H54 (cell line): ENCODE measurements at regions not wholly inside any gene's neighbourhood (a gene's known extent, or its start where the extent isn't known, plus 50 kb on each side); places are given as distances from the start of the nearest gene placed in this dataset.

Experiments used
- DNase-seq: peaks from one replicate; pipeline ENCODE4 v3.0.0; 2011; ENCODE audit warnings: low spot score, mixed read lengths; ENCODE audit not compliant: insufficient read length
- FAIRE-seq: peaks from 3 replicates; lab custom pipeline; 2011; peaks lifted over from hg19 to GRCh38; lab: Jason Lieb, UNC
- POLR2A ChIP-seq: IDR thresholded peaks from 2 replicates; pipeline ENCODE4 v1.6.1; 2011; ENCODE audit warnings: low read depth, mild to moderate bottlenecking, low read length

DNA sequence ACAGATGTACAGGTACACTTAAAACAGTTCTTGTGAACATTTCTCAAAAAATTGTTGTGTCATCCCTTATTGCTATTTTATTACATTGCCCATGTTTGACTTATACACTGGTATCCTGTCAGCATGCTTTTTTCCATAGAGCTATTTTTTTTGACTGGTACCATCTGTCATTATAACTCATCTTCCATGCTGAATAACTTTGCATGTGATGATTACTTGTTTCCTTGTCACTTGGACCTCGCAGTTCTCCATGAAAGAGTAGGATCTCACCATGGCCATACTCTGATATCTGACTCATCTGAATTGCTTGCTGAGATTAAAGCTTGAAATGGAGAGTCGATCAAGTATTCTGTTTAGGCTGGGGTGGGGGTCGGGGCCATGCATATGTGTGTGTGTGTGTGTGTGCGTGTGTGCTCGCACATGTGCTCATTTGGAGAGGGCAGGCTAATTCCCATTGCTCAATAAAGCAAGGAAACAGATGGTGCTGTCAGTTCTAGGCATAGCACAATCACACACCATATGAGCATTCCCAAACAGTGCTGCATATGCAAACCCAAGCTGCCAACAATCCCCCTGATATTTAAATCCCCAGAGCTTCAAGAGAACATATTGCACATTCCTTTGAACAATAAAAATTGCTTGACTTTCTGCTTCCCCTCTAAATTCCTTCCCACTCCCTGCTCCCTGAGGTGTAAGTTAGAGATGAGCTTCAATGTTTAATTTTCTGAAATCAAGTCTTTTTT, 62.9 kb downstream of the NHLRC3 start:
- DNase-seq, result no peak
- FAIRE-seq, result no peak
- no peak for TF ChIP-seq POLR2A

DNA sequence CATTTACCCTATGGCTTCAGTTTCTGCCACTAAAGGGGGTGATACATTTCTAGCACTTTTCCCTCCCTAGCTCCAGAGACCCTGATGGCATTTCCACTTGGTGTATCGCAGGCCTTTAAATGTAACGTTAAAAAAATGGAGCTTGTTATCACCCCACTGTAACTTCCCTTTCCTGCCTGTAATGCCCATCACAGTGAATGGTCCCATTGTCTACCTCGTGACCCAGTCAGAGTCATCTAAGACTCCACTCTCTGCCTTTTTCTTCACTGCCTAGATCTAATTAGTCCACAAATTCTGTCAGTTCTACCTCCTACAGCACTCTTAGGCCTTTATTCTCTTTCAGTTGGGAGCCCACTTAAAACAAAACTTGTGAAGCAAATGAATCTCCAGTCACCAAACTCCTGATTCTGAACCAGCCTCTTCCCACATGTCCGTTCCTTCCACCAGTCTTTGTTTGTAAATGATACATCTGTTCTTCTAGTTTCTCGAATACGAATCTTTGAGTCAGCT, 64.8 kb downstream of the NHLRC3 start:
- FAIRE-seq, result no peak
- no peak for TF ChIP-seq POLR2A

GRCh38 chr13:39105110-39105509, 66.9 kb downstream of the NHLRC3 start:
- DNase-seq, result no peak
- no peak for TF ChIP-seq POLR2A
- no peak for FAIRE-seq

More for the DNA sequence above, 64.8 kb downstream of the NHLRC3 start:
- DNase-seq, result no peak

GRCh38 chr13:39106216-39107005, 68.2 kb downstream of the NHLRC3 start:
- no peak for DNase-seq
- no peak for FAIRE-seq
- no peak for TF ChIP-seq POLR2A

- TF ChIP-seq POLR2A, result no peak
- FAIRE-seq, result no peak
- DNase-seq, result no peak
Observed at GRCh38 chr13:39107561-39107960, 69.3 kb downstream of the NHLRC3 start.

- FAIRE-seq (no peak), DNase-seq (no peak)
- TF ChIP-seq POLR2A, result no peak
Observed at GRCh38 chr13:39108783-39109182, 70.5 kb downstream of the NHLRC3 start.

DNA sequence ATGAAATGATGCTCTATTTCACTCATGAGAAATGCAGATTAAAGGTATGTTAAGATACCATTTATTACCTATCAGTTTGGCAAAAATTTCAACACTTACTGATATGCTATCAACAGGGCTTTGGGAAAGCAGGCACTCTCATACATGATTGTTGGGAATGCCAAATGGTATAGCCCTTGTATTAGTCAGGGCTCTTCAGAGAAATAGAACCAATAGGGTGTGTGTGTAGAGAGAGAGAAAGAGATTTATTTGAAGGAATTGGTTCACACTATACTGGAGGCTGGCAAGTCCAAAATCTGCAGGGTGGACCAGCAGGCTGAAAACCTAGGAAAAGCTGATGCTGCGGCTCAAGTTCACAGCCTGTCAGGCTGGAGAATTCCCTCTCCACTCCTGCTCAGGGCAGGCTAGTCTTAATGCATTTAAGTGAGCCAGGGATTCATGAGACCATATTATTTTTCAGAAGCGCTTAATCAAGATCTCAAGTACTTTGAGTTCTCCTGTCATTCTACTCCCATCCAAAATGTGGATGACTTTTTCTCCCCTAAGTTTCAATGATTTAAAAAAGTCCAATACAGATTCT, 72.4 kb downstream of the NHLRC3 start:
- FAIRE-seq (no peak), DNase-seq (no peak)
- TF ChIP-seq POLR2A, result no peak

DNA sequence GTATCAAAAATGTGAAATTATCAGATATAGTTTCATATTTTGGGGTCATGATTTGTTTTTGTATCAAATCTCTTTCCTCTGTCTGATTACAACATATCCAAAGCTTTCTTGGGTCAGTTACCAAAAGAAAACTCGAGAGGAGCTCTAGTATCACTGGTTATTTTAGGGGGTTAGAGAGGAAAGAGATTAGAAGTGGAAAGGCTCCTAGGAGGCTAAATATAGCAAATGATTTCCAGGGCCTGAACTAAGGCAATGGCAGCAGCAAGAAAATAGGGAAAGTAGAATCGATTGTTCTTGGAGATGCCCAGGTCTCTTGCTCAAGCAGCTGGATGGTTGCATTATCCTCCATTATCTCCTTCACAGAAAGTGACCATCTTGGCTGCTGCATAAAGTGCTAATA, 72.9 kb downstream of the NHLRC3 start:
- FAIRE-seq, result no peak

GRCh38 chr13:39119422-39119821, 81.2 kb downstream of the NHLRC3 start:
- no peak for TF ChIP-seq POLR2A
- no peak for DNase-seq
- no peak for FAIRE-seq

More for the DNA sequence above, 72.9 kb downstream of the NHLRC3 start:
- TF ChIP-seq POLR2A, result no peak
- DNase-seq, result no peak

- FAIRE-seq (no peak), DNase-seq (no peak)
- TF ChIP-seq POLR2A, result no peak
Observed at GRCh38 chr13:39123578-39123977, 85.3 kb downstream of the NHLRC3 start.

DNA sequence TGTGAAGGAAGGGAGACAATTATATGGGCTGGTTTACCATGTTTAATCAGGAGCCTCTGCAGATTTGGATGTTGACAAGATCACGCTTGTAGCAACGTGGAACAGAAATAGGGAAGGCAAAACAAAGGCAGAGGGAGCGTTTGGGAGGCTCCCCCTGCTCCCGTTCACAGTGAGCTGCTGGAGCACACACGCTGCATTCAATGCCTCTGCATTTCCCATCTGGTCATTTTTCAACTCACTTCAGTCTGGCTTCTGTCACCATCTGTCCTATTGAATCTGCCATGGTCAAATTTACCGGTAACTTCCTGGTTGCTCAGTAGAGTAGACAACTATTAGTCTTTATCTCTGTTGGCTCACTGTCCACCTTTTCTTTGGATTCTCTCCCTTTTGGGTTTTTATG, 91.0 kb downstream of the NHLRC3 start:
- FAIRE-seq, result no peak

DNA sequence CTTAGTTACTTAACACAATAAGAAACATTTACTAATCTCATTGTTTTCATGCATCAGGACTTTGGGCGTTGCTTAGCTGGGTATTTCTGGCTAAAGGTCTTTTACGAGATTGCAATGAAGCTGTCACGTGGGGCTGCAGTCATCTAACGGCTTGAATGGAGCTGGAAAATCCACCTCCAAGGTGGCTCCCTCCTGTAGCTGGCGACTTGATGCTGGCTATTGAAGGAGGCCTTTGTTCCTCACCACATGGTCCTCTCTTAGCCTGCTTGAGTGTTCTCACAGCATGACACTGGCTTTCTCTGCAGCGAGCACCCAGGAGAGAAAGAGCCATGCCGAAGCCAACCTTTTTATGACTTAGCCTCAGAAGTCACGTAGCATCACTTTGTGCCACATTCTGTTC, 92.0 kb downstream of the NHLRC3 start:
- FAIRE-seq (no peak), DNase-seq (no peak)
- no peak for TF ChIP-seq POLR2A

More for the DNA sequence above, 91.0 kb downstream of the NHLRC3 start:
- no peak for DNase-seq
- no peak for TF ChIP-seq POLR2A

DNA sequence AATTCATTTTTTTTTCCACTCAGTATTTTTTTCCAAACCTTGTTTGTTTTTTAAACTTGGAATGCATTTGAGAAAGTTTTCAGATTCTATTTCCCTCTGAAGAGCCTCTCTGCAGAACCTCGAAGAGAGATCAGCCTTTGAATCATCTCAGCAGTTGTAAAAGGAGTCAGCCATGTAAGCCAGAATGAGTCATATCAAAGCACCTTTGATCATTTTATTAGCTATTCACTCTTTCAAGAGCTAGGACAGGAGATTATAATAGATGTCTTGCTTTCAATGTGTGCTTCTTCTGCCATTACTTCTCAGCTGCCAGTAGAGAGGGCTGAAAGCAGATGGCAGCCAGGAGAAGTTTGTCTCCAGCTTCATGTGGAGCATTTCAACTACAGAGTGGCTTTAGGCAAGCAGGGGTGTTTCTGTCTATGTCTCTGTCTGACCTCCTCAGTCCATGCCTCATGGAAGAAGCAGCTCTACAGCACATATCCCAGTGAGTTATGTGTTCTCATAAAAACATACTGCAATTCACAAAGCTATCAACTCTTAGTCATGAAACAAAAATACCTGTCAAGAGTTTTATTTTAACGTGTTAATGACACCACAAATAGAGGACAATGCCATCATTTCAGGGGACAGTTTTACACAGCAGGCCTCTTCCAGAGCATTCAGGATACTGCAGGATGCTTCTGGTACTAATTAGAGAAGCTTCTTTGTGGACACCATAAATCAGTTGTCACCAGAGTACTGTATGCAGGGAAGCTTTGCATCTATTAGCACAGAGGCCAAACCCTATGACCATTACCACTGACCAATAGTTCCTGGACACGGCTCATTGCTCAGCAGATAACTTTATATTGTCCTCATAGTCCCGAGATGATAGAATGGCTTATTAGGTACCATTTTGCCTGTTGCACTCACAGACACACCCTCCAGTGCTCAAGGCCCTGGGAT, 94.3 kb downstream of the NHLRC3 start:
- FAIRE-seq (no peak), DNase-seq (no peak)
- no peak for TF ChIP-seq POLR2A
